CD4-positive, alpha-beta T cell treated with Interleukin-15 for 1 hour (primary cell): ENCODE measurements at regions not wholly inside any gene's neighbourhood (a gene's known extent, or its start where the extent isn't known, plus 50 kb on each side); places are given as distances from the start of the nearest gene placed in this dataset.

Experiments used
- DNase-seq: peaks from one replicate; pipeline ENCODE4 v3.0.0-alpha.2; 2020

GRCh38 chr13:42658019-42658418, 84.1 kb downstream of the TNFSF11 start:
- DNase-seq: no peak

GRCh38 chr13:42660333-42660965, 86.5 kb downstream of the TNFSF11 start:
- no peak for DNase-seq

GRCh38 chr13:42667638-42668037, 93.7 kb downstream of the TNFSF11 start:
- DNase-seq: no peak

- DNase-seq: no peak
These were observed 97.5 kb downstream of the TNFSF11 start for GRCh38 chr13:42671502-42671901.

- no peak for DNase-seq
These were observed 99.7 kb downstream of the TNFSF11 start for GRCh38 chr13:42673677-42674076.

GRCh38 chr13:42680748-42681147, 100.6 kb upstream of the FAM216B start:
- no peak for DNase-seq

- no peak for DNase-seq
These were observed 99.9 kb upstream of the FAM216B start for GRCh38 chr13:42681326-42682100.

- no peak for DNase-seq
These were observed 97.2 kb upstream of the FAM216B start for GRCh38 chr13:42684226-42684625.

- DNase-seq: no peak
These were observed 95.6 kb upstream of the FAM216B start for GRCh38 chr13:42685751-42686150.

- no peak for DNase-seq
These were observed 95.2 kb upstream of the FAM216B start for GRCh38 chr13:42686165-42686564.

- no peak for DNase-seq
These were observed 92.6 kb upstream of the FAM216B start for GRCh38 chr13:42688821-42689220.

- DNase-seq: no peak
These were observed 85.2 kb upstream of the FAM216B start for GRCh38 chr13:42696191-42696590.

- no peak for DNase-seq
These were observed 81.5 kb upstream of the FAM216B start for GRCh38 chr13:42699912-42700311.

GRCh38 chr13:42702716-42703115, 78.7 kb upstream of the FAM216B start:
- no peak for DNase-seq

GRCh38 chr13:42703740-42704139, 77.6 kb upstream of the FAM216B start:
- no peak for DNase-seq

- no peak for DNase-seq
These were observed 75.1 kb upstream of the FAM216B start for GRCh38 chr13:42706286-42706685.

GRCh38 chr13:42707048-42707447, 74.3 kb upstream of the FAM216B start:
- DNase-seq: no peak

GRCh38 chr13:42707586-42707985, 73.8 kb upstream of the FAM216B start:
- DNase-seq: no peak

GRCh38 chr13:42708391-42708790, 73.0 kb upstream of the FAM216B start:
- DNase-seq: no peak

- no peak for DNase-seq
These were observed 72.1 kb upstream of the FAM216B start for GRCh38 chr13:42709276-42709675.

GRCh38 chr13:42715909-42716308, 65.5 kb upstream of the FAM216B start:
- DNase-seq: no peak

GRCh38 chr13:42717176-42717575, 64.2 kb upstream of the FAM216B start:
- no peak for DNase-seq

- DNase-seq: peak; percentile 50
These were observed 61.1 kb upstream of the FAM216B start for GRCh38 chr13:42720113-42720857.

GRCh38 chr13:42720858-42721219, 60.5 kb upstream of the FAM216B start:
- DNase-seq: no peak
